ENCODE measurements at regions not wholly inside any gene's neighbourhood (a gene's known extent, or its start where the extent isn't known, plus 50 kb on each side); places are given as distances from the start of the nearest gene placed in this dataset.
"Not testable (repeated sequence)": the region's sequence is repeated elsewhere in the genome, so short reads cannot be mapped to it uniquely, and the experiment has no call there.

DNA sequence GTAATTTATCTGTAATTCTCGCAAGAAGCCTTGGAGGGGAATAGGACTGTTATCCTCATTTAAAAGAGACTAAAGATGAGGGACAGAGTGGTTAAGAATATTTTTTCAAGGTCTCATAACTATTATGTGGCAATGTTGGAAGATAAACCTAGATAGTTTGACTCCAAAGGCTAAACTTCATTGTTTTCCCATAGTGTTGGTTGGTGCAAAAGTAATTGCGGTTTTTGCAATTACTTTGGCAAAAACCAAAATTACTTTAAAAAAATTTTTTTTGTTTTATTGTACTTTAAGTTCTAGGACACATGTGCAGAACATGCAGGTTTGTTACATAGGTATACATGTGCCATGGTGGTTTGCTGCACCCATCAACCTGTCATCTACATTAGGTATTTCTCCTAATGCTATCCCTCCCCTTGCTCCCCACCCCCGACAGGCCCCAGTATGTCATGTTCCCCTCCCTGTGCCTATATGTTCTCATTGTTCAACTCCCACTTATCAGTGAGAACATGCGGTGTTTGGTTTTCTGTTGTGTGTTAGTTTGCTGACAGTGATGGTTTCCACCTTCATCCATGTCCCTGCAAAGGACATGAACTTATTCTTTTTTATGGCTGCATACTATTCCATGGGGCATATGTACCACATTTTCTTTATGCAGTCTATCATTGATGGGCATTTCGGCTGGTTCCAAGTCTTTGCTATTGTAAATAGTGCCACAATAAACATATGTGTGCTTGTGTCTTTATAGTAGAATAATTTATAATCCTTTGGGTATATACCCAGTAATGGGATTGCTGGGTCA is 72.9 kb upstream of the TBX18 start:
- H3K27me3 ChIP-seq (ENCODE audit: insufficient read depth, low read length); H2AFZ ChIP-seq (ENCODE audit: low read length, unreplicated experiment); H3K27ac ChIP-seq (ENCODE audit: low read depth, low read length); H3K4me1 ChIP-seq (ENCODE audit: control insufficient read depth, insufficient read depth, low read length, unreplicated experiment); H3K4me3 ChIP-seq (ENCODE audit: low read depth, low read length); H3K79me2 ChIP-seq (ENCODE audit: control insufficient read depth, insufficient read depth, low read length, unreplicated experiment); H3K36me3 ChIP-seq (ENCODE audit: insufficient read depth, low read length): not testable (repeated sequence)

- Histone ChIP-seq H3K4me1 (ENCODE audit: control insufficient read depth, insufficient read depth, low read length, unreplicated experiment) (no peaks in the 10 kb centered on the region), H3K27me3 (ENCODE audit: insufficient read depth, low read length) (no peaks in the 10 kb centered on the region), H3K4me3 (ENCODE audit: low read depth, low read length) (0 out of 2 replicates have a peak overlapping the region, but pooled peaks have one; percentile 8), H3K27ac (ENCODE audit: low read depth, low read length) (no peak overlapping the region), H2AFZ (ENCODE audit: low read length, unreplicated experiment) (no peak overlapping the region), H3K36me3 (ENCODE audit: insufficient read depth, low read length) (no peaks in the 10 kb centered on the region), H3K79me2 (ENCODE audit: control insufficient read depth, insufficient read depth, low read length, unreplicated experiment) (no peaks in the 10 kb centered on the region)
These were observed 72.0 kb upstream of the TBX18 start for GRCh38 chr6:84836366-84836765.

GRCh38 chr6:84835340-84835739 is 70.9 kb upstream of the TBX18 start:
- H3K4me3 ChIP-seq (ENCODE audit: low read depth, low read length) = no peak overlapping the region
- H3K27me3 ChIP-seq (ENCODE audit: insufficient read depth, low read length) = no peaks in the 10 kb centered on the region
- no peak overlapping the region for H2AFZ ChIP-seq (ENCODE audit: low read length, unreplicated experiment)
- H3K79me2 ChIP-seq (ENCODE audit: control insufficient read depth, insufficient read depth, low read length, unreplicated experiment) = no peaks in the 10 kb centered on the region
- H3K4me1 ChIP-seq (ENCODE audit: control insufficient read depth, insufficient read depth, low read length, unreplicated experiment) = no peaks in the 10 kb centered on the region
- H3K27ac ChIP-seq (ENCODE audit: low read depth, low read length) = no peak overlapping the region
- H3K36me3 ChIP-seq (ENCODE audit: insufficient read depth, low read length) = no peaks in the 10 kb centered on the region

- H3K36me3 ChIP-seq (ENCODE audit: insufficient read depth, low read length); H3K79me2 ChIP-seq (ENCODE audit: control insufficient read depth, insufficient read depth, low read length, unreplicated experiment); H3K27me3 ChIP-seq (ENCODE audit: insufficient read depth, low read length); H3K4me3 ChIP-seq (ENCODE audit: low read depth, low read length); H3K27ac ChIP-seq (ENCODE audit: low read depth, low read length); H2AFZ ChIP-seq (ENCODE audit: low read length, unreplicated experiment); H3K4me1 ChIP-seq (ENCODE audit: control insufficient read depth, insufficient read depth, low read length, unreplicated experiment): not testable (repeated sequence)
These were observed 67.5 kb upstream of the TBX18 start for GRCh38 chr6:84831924-84832323.

DNA sequence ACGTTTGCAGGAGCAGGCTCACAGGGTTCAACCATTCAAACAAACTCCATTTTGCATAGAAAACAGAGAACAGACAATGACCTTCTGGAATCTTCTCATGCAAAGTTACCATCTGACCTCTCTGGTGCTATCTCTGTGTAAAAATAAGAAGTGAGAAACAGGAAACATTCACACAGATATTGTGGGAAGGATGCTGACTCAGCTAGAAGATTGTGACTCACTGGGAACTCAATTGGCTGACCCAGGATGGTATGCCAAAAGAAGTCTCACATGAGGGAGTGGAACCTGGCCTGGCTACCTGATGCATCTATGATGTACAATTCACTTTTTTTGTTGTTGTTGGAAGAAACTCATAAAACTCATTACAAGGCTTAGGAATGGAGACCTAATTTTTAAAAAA is 61.1 kb upstream of the TBX18 start:
- H3K4me1 ChIP-seq (ENCODE audit: control insufficient read depth, insufficient read depth, low read length, unreplicated experiment) = peaks cover 6% of the 10 kb centered on the region
- H3K36me3 ChIP-seq (ENCODE audit: insufficient read depth, low read length) = no peaks in the 10 kb centered on the region
- no peaks in the 10 kb centered on the region for H3K27me3 ChIP-seq (ENCODE audit: insufficient read depth, low read length)
- peak overlapping the region; percentile 53 for H3K27ac ChIP-seq (ENCODE audit: low read depth, low read length)
- no peak overlapping the region for H3K4me3 ChIP-seq (ENCODE audit: low read depth, low read length)
- no peak overlapping the region for H2AFZ ChIP-seq (ENCODE audit: low read length, unreplicated experiment)
- no peaks in the 10 kb centered on the region for H3K79me2 ChIP-seq (ENCODE audit: control insufficient read depth, insufficient read depth, low read length, unreplicated experiment)

DNA sequence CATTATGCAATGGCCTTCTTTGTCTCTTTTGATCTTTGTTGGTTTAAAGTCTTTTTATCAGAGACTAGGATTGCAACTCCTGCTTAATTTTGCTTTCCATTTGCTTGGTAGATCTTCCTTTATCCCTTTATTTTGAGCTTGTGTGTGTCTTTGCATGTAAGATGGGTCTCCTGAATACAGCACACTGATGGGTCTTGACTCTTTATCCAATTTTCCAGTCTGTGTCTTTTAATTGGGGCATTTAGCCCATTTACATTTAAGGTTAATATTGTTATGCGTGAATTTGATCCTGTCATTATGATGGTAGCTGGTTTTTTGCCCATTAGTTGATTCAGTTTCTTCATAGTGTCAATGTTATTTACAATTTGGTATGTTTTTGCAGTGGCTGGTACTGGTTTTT is 56.9 kb upstream of the TBX18 start:
- H3K4me1 ChIP-seq (ENCODE audit: control insufficient read depth, insufficient read depth, low read length, unreplicated experiment); H3K27ac ChIP-seq (ENCODE audit: low read depth, low read length); H3K27me3 ChIP-seq (ENCODE audit: insufficient read depth, low read length); H3K36me3 ChIP-seq (ENCODE audit: insufficient read depth, low read length); H3K79me2 ChIP-seq (ENCODE audit: control insufficient read depth, insufficient read depth, low read length, unreplicated experiment); H3K4me3 ChIP-seq (ENCODE audit: low read depth, low read length); H2AFZ ChIP-seq (ENCODE audit: low read length, unreplicated experiment): not testable (repeated sequence)

GRCh38 chr6:84816741-84817140 is 52.3 kb upstream of the TBX18 start:
- no peaks in the 10 kb centered on the region for H3K4me1 ChIP-seq (ENCODE audit: control insufficient read depth, insufficient read depth, low read length, unreplicated experiment)

DNA sequence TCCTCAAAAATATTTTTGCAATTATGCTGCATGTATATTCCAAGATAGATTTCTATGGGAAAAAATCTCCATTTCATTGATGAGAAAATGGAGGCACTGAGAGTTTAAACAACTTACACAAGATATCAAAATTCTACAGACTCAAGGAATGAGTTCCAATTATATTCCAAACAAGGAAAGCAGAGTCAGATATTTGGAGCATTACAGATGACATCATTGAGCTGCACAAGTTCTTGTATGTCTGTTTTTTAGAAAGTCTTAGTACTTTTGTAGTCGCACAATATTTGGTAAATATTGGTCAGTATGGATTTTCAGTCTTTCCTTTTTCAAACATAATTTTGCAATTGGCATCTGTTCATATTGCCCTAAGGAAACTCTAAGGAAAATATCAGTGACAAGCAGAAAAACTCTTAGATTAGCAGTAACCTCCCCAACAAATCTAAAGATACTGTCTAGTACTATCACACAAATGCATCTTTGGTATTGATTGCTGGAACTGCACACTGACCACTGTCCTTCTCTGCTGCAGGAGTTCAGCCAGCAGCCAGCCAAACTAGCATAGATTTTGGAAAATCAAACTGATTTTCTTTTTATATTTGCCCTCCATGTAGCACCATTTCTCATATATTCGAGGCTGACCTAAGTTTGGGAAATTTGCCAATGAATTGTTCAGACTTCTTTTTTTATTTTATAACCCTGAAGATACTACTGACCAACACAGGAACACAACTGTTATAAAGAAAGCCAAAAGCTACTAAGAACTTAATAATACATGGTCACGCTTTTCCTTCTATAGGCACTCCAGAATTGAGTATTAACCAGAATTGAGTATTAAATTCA is 51.7 kb upstream of the TBX18 start:
- H3K4me1 ChIP-seq (ENCODE audit: control insufficient read depth, insufficient read depth, low read length, unreplicated experiment) = no peaks in the 10 kb centered on the region
- H3K36me3 ChIP-seq (ENCODE audit: insufficient read depth, low read length) = no peaks in the 10 kb centered on the region
- H3K79me2 ChIP-seq (ENCODE audit: control insufficient read depth, insufficient read depth, low read length, unreplicated experiment) = no peaks in the 10 kb centered on the region
- H3K27me3 ChIP-seq (ENCODE audit: insufficient read depth, low read length) = no peaks in the 10 kb centered on the region
- H3K27ac ChIP-seq (ENCODE audit: low read depth, low read length) = no peak overlapping the region
- no peak overlapping the region for H3K4me3 ChIP-seq (ENCODE audit: low read depth, low read length)
- H2AFZ ChIP-seq (ENCODE audit: low read length, unreplicated experiment) = no peak overlapping the region

More at GRCh38 chr6:84816741-84817140, 52.3 kb upstream of the TBX18 start:
- Histone ChIP-seq H2AFZ (ENCODE audit: low read length, unreplicated experiment) (no peak overlapping the region), H3K27ac (ENCODE audit: low read depth, low read length) (no peak overlapping the region), H3K79me2 (ENCODE audit: control insufficient read depth, insufficient read depth, low read length, unreplicated experiment) (no peaks in the 10 kb centered on the region), H3K4me3 (ENCODE audit: low read depth, low read length) (no peak overlapping the region), H3K36me3 (ENCODE audit: insufficient read depth, low read length) (no peaks in the 10 kb centered on the region), H3K27me3 (ENCODE audit: insufficient read depth, low read length) (no peaks in the 10 kb centered on the region)

Data from ACC112 (cell line).